ENCODE measurements at regions not wholly inside any gene's neighbourhood (a gene's known extent, or its start where the extent isn't known, plus 50 kb on each side); places are given as distances from the start of the nearest gene placed in this dataset.

- TF ChIP-seq, protein P1, sequence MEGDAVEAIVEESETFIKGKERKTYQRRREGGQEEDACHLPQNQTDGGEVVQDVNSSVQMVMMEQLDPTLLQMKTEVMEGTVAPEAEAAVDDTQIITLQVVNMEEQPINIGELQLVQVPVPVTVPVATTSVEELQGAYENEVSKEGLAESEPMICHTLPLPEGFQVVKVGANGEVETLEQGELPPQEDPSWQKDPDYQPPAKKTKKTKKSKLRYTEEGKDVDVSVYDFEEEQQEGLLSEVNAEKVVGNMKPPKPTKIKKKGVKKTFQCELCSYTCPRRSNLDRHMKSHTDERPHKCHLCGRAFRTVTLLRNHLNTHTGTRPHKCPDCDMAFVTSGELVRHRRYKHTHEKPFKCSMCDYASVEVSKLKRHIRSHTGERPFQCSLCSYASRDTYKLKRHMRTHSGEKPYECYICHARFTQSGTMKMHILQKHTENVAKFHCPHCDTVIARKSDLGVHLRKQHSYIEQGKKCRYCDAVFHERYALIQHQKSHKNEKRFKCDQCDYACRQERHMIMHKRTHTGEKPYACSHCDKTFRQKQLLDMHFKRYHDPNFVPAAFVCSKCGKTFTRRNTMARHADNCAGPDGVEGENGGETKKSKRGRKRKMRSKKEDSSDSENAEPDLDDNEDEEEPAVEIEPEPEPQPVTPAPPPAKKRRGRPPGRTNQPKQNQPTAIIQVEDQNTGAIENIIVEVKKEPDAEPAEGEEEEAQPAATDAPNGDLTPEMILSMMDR (conservative IDR thresholded peaks at IDR 0.05 in 1 of 2, IDR thresholded peaks at IDR 0.05 in 1 of 2; ENCODE audit: extremely low read depth in 1 of 2, insufficient read depth in 1 of 2, low read depth in 1 of 2, low read length in 2 of 2), result no peak
- TF ChIP-seq EZH2 (IDR thresholded peaks at IDR 0.05; ENCODE audit: borderline replicate concordance, low read length), result no peak
These were observed 273.9 kb downstream of the ABHD5 start for GRCh38 chr3:43964640-43965039.

All from mammary epithelial cell (primary cell).